ENCODE measurements at regions not wholly inside any gene's neighbourhood (a gene's known extent, or its start where the extent isn't known, plus 50 kb on each side); places are given as distances from the start of the nearest gene placed in this dataset.

- no peak overlapping the region for H3K4me3 ChIP-seq (ENCODE audit: low read depth, low read length)
- DNase-seq (ENCODE audit: low read depth), result no peak
- TF ChIP-seq, protein P1, sequence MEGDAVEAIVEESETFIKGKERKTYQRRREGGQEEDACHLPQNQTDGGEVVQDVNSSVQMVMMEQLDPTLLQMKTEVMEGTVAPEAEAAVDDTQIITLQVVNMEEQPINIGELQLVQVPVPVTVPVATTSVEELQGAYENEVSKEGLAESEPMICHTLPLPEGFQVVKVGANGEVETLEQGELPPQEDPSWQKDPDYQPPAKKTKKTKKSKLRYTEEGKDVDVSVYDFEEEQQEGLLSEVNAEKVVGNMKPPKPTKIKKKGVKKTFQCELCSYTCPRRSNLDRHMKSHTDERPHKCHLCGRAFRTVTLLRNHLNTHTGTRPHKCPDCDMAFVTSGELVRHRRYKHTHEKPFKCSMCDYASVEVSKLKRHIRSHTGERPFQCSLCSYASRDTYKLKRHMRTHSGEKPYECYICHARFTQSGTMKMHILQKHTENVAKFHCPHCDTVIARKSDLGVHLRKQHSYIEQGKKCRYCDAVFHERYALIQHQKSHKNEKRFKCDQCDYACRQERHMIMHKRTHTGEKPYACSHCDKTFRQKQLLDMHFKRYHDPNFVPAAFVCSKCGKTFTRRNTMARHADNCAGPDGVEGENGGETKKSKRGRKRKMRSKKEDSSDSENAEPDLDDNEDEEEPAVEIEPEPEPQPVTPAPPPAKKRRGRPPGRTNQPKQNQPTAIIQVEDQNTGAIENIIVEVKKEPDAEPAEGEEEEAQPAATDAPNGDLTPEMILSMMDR (conservative IDR thresholded peaks at IDR 0.05; ENCODE audit: low read depth, low read length), result no peak
Measured at GRCh38 chr14:29030121-29030520, 263.5 kb downstream of the FOXG1 start.

DNA sequence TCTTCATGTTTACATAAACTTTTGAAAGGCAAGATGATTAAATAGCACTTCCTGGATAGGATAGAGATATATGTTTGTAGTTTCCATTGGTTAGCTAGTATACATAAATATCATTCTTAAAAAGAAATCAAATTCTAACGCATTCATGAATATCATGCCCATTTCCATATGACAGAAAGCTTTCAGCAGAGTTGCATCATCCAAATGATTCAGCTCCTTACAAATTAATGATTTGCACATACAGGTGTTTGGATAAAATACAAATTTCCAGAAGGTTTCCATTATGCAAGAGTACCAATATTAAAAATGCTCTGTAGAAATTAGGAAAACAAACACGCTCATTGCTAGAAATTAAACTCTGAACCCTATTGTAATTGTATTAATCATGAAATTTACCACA lies 264.4 kb downstream of the FOXG1 start:
- TF ChIP-seq, protein P1 (conservative IDR thresholded peaks at IDR 0.05; ENCODE audit: low read depth, low read length), result no peak
- no peak overlapping the region for H3K4me3 ChIP-seq (ENCODE audit: low read depth, low read length)
- no peak for DNase-seq (ENCODE audit: low read depth)

- TF ChIP-seq, protein P1 (conservative IDR thresholded peaks at IDR 0.05; ENCODE audit: low read depth, low read length), result no peak
- DNase-seq (ENCODE audit: low read depth), result no peak
- H3K4me3 ChIP-seq (ENCODE audit: low read depth, low read length), result no peak overlapping the region
Measured at GRCh38 chr14:29035134-29035533, 268.5 kb downstream of the FOXG1 start.

DNA sequence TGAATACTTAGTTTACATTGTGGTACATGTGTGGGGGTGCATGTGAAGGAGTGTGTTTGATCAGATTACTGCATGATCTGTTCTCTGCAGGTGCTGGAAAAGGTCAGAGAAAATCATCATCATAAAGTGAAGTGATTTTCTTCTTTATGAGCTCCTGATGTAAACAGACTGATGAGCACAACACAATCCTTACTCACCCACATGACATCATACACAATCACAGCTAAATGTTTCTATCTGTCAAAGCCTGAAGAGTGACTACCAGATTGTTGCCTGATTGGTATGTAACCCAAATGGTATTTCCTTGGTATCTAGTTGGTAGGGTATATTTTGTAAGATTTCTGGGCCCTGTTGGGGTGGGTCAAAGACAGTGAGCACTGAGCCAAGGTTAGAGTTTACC lies 270.8 kb downstream of the FOXG1 start:
- no peak overlapping the region for H3K4me3 ChIP-seq (ENCODE audit: low read depth, low read length)
- DNase-seq (ENCODE audit: low read depth), result no peak
- TF ChIP-seq, protein P1 (conservative IDR thresholded peaks at IDR 0.05; ENCODE audit: low read depth, low read length), result no peak

DNA sequence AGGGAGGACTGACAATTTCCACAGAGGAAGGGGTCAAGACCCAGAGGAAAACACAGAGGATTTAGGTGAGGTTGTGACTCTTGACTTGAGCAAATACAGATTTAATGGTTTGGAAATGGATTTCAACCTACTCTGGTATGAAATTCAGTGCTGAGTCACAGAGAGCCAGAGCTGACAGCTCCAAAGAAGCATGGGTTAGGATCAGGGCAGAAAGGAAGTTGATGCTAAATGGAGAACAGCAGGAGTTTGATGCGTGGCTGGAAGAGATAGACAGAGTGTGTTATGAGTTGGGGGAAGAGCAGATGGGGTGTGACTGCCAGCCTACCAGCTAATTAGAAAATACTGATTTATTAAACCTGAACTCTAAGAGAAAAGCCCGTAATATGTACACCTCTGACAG lies 272.6 kb downstream of the FOXG1 start:
- no peak overlapping the region for H3K4me3 ChIP-seq (ENCODE audit: low read depth, low read length)
- TF ChIP-seq, protein P1 (conservative IDR thresholded peaks at IDR 0.05; ENCODE audit: low read depth, low read length), result no peak
- no peak for DNase-seq (ENCODE audit: low read depth)

- TF ChIP-seq, protein P1 (conservative IDR thresholded peaks at IDR 0.05; ENCODE audit: low read depth, low read length), result no peak
- no peak overlapping the region for H3K4me3 ChIP-seq (ENCODE audit: low read depth, low read length)
- DNase-seq (ENCODE audit: low read depth), result no peak
Measured at GRCh38 chr14:29042551-29042950, 276.0 kb downstream of the FOXG1 start.

- no peak for DNase-seq (ENCODE audit: low read depth)
- no peak overlapping the region for H3K4me3 ChIP-seq (ENCODE audit: low read depth, low read length)
- TF ChIP-seq, protein P1 (conservative IDR thresholded peaks at IDR 0.05; ENCODE audit: low read depth, low read length), result no peak
Measured at GRCh38 chr14:29043737-29044136, 277.1 kb downstream of the FOXG1 start.
